Mammary epithelial cell (primary cell): ENCODE measurements at regions not wholly inside any gene's neighbourhood (a gene's known extent, or its start where the extent isn't known, plus 50 kb on each side); places are given as distances from the start of the nearest gene placed in this dataset.

Experiments
- EZH2 ChIP-seq: IDR thresholded peaks from 2 replicates; pipeline ENCODE4 v1.6.1; 2012; ENCODE audit warnings: low read length, inconsistent platforms, borderline replicate concordance
- TF ChIP-seq, protein P1 (sequence below), 2 donors: IDR thresholded peaks in 1 of 2; conservative IDR thresholded peaks in 1 of 2; 2 replicates each; pipeline ENCODE4 v1.5.1; 2011 to 2012; ENCODE audit warnings: inconsistent platforms in 2 of 2, low read length in 2 of 2, mild to moderate bottlenecking in 2 of 2, control low read depth in 1 of 2, low read depth in 1 of 2; ENCODE audit not compliant: insufficient read depth in 1 of 2; ENCODE audit errors: extremely low read depth in 1 of 2

- TF ChIP-seq, protein P1, sequence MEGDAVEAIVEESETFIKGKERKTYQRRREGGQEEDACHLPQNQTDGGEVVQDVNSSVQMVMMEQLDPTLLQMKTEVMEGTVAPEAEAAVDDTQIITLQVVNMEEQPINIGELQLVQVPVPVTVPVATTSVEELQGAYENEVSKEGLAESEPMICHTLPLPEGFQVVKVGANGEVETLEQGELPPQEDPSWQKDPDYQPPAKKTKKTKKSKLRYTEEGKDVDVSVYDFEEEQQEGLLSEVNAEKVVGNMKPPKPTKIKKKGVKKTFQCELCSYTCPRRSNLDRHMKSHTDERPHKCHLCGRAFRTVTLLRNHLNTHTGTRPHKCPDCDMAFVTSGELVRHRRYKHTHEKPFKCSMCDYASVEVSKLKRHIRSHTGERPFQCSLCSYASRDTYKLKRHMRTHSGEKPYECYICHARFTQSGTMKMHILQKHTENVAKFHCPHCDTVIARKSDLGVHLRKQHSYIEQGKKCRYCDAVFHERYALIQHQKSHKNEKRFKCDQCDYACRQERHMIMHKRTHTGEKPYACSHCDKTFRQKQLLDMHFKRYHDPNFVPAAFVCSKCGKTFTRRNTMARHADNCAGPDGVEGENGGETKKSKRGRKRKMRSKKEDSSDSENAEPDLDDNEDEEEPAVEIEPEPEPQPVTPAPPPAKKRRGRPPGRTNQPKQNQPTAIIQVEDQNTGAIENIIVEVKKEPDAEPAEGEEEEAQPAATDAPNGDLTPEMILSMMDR (conservative IDR thresholded peaks at IDR 0.05 in 1 of 2, IDR thresholded peaks at IDR 0.05 in 1 of 2; ENCODE audit: extremely low read depth in 1 of 2, insufficient read depth in 1 of 2, low read depth in 1 of 2, low read length in 2 of 2) = no peak
- no peak for TF ChIP-seq EZH2
Observed at GRCh38 chr12:87015352-87015751, 759.2 kb upstream of the MGAT4C start.
